HG03139 (cell line): ENCODE measurements at regions not wholly inside any gene's neighbourhood (a gene's known extent, or its start where the extent isn't known, plus 50 kb on each side); places are given as distances from the start of the nearest gene placed in this dataset.

Source experiments
- ATAC-seq: cut with Tn5 transposase; IDR thresholded peaks from one replicate; pipeline ENCODE4 v1.9.1; 2021; ENCODE audit not compliant: unreplicated experiment

- ATAC-seq = no peak
These were observed 393.4 kb upstream of the IRX4 start for GRCh38 chr5:2276101-2276500.

DNA sequence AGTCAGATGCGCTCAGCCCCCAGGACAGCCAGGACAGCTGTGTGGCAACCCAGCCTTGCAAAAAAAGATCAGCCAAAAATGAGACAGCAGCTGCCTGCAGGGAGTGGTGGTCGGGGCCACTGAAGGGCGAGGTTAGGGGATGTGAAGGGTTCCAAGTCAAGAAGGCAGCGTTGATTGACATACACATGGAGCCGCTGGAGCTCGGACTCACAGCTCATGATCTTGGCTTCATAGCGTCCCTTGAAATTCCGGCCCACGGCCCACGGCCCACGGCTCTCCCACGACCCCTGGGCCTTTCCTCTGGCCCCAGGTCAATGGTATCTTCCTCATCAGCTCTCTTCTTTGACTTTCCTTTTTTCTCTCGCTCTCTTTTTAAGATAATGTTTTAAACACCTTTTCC lies 390.0 kb upstream of the IRX4 start:
- ATAC-seq = no peak

DNA sequence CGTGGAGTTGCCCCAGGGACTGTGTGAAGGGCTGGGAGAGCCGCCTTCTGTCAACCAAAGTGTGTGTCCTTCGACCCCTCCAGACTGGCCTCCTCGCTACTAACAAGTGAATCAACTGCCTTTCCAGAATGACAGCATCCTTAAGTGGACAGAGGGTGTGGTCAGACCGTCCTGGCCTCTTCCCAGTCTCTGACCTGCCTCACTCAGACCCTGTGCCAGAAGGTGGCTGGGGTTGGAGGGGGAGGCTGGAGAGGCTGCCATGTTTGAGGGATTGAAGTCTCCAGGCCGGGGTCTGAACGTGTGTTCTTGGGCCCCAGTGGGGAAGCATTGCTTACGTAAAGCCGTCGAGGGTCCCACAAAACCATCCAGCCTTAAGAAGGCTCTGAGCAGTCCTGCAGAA lies 389.3 kb upstream of the IRX4 start:
- no peak for ATAC-seq

GRCh38 chr5:2271316-2271715 lies 388.6 kb upstream of the IRX4 start:
- ATAC-seq = no peak

GRCh38 chr5:2270467-2270866 lies 387.7 kb upstream of the IRX4 start:
- no peak for ATAC-seq

DNA sequence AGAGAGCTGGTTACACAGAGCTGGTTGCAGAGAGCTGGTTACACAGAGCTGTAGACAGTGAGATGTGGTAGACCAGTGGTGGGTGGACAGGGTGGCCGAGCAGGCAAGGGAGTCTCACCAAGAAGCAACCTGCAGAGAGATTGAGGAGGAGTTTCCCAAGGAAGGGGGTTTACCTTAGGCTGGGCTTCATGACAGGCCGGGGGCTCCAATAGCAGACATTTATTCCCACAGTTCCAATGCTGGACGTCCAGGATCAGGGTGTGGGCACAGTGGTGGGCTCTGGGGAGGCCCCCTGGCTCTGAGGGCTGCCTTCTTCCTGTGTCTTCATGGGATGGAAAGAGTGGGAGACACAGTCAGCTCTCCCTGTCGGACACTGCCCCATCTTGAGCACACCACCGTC lies 386.9 kb upstream of the IRX4 start:
- ATAC-seq = no peak

- no peak for ATAC-seq
These were observed 385.3 kb upstream of the IRX4 start for GRCh38 chr5:2267991-2268390.

GRCh38 chr5:2266641-2267240 lies 384.0 kb upstream of the IRX4 start:
- ATAC-seq = no peak

DNA sequence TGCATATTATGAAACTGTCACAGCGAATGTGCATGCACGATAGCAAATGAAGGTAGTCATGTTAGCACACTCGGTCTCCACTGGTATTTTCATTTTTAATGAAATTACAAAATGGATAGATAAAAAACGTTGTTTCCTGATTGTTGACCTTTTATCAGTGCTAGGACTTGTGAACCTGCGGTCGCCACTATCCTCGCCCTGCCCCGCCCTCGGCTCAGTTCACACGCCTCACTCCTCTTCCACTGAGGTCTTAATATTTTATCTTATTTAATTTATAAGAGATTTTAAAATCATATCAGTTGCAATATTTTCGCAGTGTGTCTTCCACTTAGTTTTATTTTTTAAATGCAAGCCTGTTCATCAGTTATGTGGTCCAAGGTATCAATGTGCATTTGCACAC lies 382.6 kb upstream of the IRX4 start:
- ATAC-seq = no peak

DNA sequence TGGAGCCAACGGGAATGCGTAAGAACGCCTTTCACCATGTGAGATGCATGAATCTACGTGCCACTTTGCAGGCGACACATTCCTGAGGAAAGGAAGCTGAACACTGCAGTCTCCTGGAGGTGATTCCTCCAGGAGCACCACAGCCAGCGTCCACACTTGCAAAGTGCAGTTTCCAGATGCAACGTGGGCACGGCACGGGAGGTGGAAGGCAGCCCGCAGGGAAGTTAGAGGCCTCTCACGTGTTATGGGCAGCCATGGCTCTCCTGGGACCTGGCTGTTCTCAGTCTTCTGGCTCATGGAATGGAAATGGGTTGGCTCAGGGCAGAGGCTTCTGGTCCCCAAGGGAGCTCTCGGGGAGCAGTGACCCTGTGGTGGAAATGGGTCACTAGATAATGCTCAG lies 381.0 kb upstream of the IRX4 start:
- no peak for ATAC-seq

- no peak for ATAC-seq
These were observed 379.9 kb upstream of the IRX4 start for GRCh38 chr5:2262620-2263019.

GRCh38 chr5:2261004-2261703 lies 378.4 kb upstream of the IRX4 start:
- ATAC-seq = no peak

DNA sequence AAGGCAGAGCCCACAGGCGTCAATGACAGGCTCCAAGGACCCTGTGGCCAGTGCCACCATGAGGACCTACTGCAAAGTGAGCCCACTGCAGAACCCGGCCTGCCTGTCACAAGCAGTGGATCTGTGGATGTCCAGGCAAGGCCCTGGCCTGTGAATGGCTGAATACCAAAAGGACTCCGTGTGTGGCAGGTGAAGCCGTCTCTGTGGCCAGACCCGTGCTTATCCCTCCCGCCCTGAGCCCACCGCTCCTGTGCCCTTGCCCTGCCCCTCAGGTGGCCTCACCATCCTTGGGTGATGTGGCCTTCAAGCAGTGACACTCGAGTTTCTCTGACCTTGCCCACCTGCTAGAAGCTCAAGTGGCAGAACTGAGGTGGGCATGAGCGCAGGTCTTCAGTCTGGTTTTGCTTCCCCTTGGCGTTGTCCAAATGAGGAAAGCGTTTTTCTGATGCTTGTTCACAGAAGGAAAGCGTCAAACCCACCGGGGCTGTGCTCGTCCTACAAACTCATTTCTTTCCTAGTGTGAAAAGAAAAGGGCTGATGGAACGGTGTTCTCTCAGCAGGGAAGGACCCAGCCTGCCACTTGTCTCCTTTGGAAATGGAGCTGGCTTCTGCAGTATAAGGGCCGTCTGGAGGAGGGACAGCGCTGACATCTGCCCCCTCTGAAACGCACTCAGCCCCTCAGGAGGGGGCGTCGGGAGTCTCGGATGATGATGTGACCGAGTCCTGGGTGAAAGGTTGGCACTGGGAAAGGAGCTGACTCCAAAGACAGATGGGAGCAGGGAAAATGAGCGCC lies 377.7 kb upstream of the IRX4 start:
- no peak for ATAC-seq

GRCh38 chr5:2259494-2260107 lies 376.9 kb upstream of the IRX4 start:
- no peak for ATAC-seq

- ATAC-seq = no peak
These were observed 376.1 kb upstream of the IRX4 start for GRCh38 chr5:2258861-2259260.

DNA sequence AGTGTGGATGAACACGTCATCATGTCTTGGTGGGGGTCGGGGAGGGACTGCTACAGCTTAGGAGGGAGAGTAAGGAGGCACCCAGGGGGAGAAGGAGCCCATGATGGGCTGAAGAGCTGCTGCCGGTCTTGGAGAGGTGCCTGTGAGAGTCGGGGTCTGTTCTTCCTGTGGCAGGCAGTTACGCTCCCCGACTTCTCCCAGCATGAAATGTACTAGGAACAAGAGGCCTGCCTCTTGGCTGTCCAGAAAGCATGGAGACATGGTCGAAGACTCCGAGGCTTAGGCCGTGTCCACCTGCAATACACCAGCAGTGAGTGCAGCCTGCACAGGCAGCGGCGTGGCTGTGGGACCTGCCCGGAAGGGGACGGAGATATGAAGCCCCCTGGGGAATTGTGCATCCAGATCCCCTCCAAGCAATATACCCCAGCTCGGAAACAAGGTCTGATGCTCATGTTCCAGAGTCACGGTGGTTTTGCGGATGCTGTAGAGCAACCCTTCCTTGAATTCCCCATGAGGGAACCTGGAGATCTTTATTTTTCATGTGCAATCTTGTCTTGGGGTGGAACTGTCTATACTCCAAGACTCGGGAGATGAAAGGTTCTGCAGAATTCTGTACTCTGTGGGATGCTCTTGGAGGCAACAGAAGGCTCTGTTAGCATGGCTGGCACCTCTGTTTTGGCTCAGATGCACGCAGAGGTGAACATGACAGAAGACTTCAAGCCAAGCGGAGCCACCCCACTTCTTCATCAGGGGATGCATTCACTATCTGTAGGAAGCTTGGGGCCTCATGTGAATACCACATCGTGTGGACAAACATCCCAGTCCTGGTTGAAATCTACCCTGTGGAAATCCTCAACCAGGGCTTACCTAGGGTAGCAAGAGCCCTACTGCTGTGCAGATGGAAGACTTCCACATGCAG lies 374.9 kb upstream of the IRX4 start:
- ATAC-seq = no peak

DNA sequence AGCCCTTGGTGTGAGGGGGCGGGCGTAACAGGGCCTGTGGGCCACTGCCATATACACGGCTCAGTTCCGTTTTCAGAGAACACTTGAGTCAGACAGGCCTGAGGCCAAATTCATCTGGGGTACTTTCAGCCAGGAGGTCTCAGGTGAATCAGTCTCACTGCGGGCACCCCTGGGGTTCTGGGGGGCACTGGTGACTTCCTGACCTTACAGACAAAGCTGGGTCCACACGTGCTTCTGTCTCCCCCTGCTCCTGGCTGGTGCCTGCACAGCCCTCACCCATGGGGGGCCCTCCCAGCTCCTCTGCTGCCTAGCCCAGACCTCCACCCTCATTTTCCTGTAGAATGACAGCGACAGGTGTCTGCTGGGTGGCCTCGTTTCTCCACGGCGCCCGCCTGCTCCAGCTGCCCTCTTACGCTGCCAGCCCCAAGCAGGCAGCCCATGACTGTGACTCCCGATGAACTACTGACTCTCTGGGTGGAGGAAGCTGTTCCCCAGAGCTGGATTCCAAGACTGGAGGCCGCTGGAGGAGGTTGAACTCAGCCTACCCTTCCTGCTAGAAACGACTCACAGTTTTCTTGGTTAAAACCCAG lies 374.1 kb upstream of the IRX4 start:
- ATAC-seq = no peak

- no peak for ATAC-seq
These were observed 373.4 kb upstream of the IRX4 start for GRCh38 chr5:2255915-2256690.

DNA sequence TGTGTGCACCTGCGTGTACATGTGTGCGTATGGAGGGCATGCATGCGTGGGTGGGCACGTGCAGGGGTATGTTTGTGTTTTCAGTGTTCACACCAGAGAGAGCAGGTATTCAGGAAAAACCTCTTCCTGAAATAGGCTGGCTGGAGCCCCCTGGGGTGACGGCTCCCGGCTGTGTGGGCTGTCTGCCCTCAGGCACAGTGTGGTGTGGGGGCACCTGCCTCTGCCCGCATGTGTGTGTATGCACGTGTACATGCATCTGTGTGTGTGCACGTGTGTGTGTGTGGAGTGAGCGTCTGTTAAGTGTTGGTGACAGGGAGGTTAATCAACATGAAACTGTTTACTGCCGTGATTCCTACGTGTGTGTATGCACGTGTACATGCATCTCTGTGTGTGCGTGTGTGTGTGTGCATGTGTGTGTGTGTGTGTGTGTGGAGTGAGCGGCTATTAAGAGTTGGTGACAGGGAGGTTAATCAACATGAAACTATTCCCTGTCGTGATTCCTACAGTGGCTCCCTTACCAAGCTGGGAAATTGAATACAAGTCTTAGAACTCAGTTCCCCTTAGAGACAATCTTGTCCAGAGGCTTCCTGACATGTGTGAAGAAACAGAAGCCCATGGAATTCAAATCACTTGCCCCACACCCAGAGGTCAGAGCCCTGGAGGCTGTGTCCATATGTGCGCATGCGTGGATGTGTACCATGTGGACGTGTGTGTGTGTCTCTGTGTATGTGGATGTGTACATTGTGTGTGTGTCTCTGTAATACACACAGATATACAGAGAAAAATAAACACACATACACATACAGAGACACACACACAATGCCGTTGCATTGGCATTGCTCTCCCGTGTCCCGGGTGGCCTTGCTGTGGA lies 372.4 kb upstream of the IRX4 start:
- no peak for ATAC-seq
